ENCODE measurements at regions not wholly inside any gene's neighbourhood (a gene's known extent, or its start where the extent isn't known, plus 50 kb on each side); places are given as distances from the start of the nearest gene placed in this dataset.
A peak's percentile ranks its signal among the peaks of the same experiment; 100 is the strongest.

DNA sequence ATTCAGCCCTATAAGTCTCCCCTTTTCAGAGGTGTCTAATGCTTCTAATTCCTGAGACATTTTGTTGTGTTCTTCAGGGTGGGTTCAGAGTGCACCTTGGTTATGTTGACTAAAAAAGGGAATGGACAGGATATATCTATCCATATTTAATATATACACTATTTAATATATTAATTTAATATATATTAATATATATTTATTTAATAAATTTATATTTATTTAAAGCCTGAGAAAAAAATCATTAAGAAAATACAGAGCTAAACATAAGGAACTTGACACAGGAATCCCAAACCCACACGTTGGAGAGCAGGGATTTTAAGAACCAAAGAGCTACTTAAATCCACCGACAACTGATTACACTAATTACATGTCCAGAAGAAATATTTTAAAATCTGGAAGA is 674.2 kb upstream of the KIRREL3 start:
- DNase-seq: no peak

DNA sequence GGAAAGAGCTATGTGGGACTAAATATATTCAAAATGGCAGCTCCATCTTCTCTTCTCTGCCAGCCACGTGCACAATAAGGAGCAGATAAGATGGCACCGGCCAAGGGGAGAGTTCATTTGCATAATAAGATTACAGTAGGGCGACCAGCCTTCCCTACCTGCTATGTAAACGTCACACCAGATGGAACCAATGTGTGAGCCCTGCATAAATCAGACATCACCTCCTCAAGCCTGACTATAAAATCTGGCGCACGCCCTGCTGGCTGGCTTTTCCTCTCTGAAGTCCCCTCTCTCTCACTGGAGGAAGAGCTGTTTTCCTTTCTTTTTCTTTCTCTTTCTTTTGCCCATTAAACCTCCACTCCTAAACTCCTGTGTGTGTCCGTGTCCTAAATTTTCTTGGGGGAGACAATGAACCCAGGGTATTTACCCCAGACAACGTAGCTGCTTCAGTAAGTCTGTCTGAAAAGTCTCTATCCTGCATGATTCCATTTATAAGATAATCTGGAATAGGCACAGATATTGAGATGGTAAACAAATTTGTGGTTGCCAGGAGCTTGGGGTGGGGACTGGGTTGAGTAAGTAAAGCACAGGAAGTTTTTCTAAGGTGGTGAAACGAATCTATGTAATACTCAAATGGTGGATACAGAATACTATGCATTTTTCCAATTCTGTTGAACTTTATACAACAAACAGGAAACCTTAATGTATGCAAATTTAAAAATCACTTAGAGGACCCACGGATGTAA is 670.0 kb upstream of the KIRREL3 start:
- no peak for DNase-seq

DNA sequence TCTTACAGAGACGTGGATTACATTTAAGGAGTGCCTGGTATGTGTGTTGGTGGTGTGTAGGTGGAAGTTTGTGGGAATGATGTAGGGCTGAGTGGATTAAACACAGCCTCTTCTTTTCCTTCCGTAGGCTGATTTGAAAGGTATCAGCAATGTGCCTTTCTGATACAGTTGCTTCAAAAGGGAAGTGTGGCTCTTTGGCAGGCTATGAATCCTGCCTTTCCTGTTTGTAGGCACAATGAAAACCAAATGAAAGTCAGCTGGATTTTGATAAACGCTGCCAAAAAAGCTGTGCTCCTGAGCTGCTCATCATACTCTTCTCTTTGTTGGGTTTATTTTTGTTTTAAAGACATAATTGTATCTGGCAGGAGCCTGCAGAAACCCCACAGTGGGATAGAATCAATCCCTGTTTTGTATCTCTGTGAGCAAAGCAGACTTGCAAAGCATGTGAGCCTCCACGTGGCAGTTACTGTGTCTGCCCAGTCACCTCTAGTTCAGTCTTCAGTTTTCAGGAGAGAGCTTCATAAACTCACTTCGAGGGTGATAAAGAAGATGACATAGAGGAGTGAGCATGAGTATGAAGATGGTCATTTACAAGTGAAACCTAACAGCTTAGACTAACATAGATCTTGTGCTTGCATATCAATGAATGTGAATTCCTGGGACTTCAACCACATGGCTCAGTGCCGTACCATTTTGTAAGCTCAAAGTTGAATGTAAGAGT is 655.7 kb upstream of the KIRREL3 start:
- DNase-seq: no peak

DNA sequence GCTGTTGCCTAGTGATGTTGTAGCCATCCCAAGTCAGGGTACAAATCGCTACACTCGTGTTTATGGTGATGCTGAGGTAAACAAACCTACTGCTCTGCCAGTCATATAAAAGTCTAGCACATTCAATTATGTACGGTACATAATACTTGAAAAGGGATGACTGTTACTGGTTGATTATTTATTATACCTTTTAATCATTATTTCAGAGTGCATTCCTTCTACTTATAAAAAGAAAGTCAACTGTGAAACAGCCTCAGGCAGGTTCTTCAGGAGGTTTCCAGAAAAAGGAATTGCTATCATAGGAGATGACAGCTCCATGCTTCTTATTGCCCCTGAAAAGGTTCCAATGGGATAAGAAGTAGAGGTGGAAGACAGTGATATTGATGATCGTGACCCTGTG is 652.5 kb upstream of the KIRREL3 start:
- no peak for DNase-seq

DNA sequence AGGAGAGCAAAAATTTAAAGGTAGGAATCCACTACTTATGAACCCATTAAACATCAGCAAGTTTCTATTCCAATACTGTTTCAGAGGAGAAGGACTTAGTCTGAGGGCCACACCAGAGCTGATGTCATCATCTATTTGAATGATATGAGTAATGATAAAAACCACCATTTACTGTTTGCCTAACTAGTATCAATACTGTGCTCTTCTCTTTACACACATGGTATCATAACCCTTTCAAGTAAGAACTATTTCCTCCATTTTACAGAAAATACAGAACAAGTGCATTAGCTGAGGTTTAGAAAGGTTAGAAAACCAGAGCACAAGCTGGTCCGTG is 651.3 kb upstream of the KIRREL3 start:
- DNase-seq: no peak

DNA sequence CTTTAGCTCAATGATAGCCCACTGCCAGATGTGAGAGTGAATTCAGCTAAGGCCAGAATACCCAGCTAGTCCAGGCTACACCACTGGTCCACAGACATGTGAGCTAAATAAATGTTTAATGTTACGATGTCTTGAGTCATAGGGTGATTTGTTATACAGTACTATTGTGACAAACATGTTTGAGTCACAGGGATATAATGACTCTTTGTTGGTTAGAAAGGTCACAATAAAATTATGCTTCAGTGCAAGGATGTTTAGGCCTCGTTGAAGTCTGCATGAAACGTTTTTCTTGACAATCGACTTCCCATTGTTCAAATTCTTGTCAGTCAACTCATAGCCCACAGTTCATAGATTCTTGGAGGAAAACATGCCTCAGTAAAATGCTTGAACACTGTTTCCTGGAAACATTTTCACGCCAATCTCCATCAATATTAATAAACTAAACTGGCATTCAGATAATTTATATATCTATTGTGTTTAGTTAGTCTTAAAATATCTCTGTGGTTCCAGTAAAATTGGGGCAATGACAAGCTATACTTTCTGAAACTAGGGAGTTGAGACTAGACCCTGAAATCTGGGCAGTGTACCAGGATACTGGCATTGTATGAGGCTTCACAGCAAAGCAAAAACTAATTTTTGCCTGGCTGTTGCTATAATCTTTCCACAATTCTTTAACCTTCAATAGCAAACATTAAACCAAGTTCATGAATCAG is 650.8 kb upstream of the KIRREL3 start:
- no peak for DNase-seq

DNA sequence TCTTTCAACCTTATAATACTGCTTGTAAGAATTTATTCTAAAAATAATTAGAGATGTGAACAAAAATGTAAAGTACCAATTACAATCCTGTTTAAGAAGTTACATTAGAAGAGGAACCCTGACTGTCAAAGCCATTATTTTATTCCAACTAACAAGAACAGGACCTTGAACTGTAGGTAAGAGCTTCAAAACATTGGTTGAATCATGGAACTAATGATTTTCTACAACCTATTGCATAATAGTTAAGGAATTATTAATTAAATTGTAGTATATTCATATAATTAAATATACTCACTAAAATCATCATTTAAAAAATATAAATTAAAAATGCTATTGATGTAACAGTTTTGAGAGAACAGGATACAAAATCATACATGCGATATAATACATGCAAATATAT is 649.4 kb upstream of the KIRREL3 start:
- no peak for DNase-seq

DNA sequence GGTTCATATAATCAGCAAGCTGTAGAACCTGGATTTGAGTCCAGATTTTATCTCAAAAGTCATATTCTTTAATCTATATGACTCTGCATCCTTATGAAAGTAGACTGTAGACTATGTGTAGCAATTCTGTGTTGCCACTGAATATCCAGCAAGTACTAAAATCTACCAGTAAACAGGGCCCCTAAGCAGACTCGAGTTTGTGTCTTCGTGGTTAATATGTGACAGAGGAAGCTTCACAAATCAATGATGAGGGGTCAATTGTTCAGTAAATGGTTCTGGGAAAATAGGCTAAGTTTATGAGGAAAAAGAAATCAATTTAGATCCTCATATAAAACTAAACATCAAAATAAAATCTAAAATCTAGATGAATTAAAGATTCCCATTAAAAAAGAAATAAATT is 648.5 kb upstream of the KIRREL3 start:
- DNase-seq: no peak

DNA sequence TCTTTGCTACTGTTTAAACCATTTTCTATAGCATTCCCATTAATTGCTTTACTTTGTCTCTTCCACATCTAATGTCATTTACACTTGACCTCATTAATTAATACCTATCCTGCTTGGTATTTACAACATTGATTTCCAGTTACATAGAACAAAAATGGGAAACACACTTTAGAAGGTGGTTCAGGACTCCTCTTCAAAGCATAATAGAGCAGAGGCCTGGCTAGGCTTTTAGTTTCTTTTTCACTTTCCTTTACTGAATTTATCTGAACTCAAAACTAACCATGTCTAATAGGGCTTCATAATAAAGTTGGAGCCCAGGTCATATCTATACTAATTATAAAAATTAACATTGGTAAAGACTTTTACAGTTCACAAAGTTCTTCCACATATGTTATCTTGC is 648.0 kb upstream of the KIRREL3 start:
- no peak for DNase-seq

DNA sequence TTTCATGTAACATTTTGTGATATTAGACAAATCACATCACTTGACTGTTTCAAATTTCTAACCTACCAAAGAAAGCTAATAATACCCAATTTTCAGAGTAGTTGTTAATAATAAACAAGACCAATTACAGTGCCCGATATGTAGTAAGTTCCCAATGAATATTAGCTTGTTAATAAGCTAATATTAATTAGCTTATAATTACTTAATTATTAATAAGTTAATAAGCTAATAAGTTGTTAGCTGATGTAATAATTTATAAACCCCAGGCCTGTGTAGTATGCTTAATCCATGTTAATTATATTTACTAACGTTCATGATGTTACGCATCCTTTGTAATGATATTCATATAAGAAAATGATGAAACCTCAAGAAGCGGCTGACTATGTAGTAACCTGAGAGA is 643.8 kb upstream of the KIRREL3 start:
- DNase-seq: no peak

DNA sequence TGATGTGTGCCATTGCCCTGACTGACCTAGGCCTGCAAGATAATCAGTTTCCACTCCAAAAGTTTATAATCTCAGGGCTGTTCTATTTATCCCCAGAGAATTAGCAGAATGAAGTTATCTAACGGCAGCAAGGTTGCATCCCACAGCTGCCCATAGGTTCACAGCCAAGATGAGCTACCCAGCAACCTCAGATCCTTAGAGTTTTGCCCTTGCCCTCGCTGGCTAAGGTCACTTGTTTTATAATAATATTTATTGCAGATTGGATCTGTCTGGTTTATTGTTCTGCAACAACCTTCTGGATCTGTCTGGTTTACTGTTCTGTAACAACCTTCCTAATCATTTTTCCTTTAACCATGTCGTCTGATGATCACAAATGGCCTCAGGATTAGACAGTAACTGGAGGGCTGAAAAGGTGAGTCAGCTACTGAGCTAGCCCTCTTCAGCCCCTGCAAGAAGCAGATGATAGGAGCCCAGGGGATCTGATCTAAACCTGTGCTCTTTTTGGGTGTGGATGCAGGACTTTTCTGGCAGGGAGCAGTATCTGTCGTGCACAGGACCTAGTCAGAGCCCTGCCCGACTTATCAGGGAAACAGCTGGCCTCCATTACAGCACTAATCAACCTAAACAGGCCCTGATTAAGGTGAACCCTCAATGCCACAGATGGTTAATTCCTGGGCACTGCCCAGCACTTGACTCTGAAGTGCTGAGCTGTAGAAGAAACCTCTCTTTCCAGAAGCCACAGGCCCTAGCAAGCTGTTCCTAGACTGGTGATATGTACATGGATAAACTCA is 642.9 kb upstream of the KIRREL3 start:
- no peak for DNase-seq

DNA sequence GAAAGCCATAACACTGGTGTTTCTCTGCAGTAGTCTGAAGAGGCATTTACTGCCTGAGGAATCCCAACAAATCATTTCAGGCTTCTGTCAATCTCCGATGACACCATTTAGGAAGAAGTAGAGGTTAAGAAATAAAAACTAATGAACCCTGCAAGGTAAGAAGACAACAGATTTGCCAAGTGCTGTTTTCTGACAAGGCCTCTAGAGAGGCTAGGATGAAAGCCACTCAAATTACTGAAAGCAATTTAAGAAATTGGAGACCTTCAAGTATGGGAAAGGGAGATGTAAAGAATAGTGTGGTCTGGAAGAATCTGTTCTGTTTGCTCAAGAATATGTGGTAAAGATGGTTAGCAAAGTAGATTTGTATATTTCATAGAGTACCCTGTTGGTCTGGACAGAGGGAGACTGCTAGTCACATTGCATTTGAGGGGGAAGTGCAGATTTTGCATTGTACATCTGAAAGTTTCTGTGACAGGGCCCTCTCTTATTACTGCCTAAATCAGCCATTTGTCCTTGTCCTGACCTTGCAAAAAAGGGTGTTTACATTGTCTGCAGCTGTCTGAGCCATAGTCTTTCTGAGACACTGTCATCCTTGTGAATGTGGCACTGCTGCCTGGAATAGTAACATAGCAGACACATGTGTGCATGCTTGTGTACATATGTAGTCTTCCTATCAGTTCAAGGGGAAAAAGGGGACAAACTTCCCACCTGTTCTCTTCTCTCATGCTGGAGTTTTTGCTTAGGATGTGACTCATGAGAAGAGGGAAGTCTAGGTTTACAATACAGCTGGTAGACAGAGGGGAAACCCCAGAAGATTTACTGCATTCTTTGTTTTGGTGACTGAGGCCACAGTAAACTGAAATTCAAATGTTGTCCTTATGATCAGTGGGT is 640.2 kb upstream of the KIRREL3 start:
- no peak for DNase-seq

DNA sequence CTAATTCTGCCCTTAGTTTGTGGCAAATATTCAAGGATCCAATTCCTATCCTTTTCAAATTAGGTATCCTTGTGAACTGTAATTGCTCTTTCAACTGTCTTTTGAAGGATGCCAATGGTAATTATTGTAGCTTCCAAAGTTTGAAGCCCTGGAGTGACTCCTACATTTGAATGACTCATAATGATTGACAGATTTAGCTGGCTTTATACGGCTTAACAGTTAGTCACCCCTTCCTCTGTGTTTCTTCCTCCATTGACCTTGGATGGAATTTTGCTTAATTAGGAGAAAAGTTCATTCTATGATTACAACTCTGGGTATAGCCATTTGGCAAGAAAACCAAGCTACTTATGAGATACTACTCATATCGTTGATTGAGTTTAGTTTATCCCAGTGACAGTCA is 639.3 kb upstream of the KIRREL3 start:
- no peak for DNase-seq

DNA sequence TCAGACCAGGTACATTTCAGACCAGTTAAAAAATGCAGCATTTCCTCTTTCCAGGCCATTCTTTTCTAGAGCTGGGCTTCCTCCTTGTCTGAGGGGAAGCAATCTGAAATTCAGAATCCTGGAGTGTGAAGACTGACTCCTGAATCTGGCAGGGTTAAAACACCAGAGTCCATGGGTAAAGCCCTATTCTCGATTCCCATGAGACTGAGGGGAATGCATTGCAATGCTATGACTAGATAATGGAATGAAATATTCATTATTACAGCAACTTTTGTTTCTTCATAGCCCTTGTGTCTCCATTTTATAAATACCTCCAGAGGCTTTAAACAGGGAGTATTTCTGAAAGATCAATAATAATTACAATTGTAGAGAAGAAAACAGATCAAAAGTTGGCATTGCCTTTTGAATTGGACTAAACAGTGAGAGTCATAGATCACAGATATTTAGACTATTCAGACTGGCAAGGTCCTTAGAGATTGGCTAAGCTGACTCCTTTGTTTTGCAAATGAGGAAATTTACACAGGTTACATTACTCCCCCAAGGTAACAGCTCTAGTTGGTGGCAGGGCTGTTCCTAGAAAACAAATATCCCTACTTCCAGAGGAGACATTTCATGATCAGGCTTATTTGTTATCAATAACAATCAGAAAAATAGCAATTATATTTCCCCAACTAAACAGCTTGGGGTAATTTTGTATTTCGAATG is 632.6 kb upstream of the KIRREL3 start:
- DNase-seq: no peak

DNA sequence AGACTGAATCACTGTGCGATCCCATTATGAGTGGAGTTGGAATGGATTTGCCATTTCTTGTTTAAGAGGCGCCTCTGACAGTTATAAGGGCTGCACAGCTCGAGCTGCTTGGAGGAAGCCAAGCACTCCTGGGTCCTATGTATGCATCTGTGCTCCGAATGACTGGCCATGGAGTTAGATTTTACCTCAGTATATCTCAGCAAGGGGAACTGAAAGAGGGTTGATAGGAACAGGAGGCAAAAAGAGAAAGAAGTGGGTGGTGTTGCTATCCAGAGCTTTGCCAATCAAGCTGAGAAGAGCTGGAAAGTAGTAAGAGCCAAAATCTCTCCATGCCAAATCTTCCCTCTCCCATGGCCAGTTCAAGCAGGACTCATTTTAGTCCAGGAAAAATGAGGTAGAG is 632.0 kb upstream of the KIRREL3 start:
- DNase-seq: no peak

DNA sequence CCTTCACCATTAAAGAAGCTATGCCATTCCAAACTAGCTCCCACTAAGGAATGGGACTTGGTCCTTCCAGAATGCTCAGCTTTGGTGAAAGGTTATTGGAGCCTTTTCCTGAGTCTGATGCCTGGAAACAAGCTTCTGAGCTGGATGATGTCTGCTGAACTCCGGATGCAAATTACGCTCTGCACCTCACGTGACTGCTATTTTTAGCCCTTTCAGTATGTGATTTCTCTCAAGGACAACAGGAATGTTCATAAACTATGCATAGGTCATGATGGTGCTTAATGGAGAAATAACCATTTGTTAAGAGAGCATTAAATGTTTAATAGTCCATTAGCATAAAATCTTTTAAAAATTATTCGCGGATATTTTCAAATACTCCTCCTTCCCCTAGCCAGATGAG is 631.4 kb upstream of the KIRREL3 start:
- DNase-seq: peak; percentile 18

DNA sequence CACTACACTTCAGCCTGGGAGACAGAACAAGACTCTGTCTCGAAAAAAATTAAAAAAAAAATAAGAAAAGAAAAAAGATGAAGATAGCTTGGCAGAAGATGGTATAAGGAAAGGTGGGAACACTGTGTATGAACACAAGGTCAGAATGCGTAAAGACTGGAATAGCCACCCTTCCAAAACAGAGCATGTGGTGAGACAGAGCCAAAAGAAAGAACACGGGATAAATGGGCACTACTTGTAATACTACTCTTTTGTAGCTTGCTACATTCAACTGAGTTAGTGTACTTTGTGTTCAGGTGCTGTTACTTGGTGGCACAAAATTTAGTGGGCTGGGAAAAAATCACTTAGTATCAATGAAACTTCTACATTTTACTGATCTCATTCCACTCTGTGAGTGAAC is 628.6 kb upstream of the KIRREL3 start:
- DNase-seq: no peak

DNA sequence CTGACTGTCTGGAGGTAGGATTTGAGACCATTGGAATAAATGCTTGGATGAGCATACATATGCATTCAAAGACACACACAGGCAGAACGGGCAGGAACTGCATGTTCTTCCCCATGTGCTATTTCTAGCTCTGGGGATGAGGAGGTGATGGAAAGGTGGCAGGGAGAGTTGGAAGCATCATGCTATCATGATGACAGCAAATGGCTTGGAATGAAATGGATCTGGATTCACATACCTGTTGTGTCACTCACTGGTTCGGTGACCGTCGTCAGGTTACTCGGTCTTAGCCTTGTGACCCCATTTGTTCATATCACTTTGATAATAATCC is 627.9 kb upstream of the KIRREL3 start:
- no peak for DNase-seq

DNA sequence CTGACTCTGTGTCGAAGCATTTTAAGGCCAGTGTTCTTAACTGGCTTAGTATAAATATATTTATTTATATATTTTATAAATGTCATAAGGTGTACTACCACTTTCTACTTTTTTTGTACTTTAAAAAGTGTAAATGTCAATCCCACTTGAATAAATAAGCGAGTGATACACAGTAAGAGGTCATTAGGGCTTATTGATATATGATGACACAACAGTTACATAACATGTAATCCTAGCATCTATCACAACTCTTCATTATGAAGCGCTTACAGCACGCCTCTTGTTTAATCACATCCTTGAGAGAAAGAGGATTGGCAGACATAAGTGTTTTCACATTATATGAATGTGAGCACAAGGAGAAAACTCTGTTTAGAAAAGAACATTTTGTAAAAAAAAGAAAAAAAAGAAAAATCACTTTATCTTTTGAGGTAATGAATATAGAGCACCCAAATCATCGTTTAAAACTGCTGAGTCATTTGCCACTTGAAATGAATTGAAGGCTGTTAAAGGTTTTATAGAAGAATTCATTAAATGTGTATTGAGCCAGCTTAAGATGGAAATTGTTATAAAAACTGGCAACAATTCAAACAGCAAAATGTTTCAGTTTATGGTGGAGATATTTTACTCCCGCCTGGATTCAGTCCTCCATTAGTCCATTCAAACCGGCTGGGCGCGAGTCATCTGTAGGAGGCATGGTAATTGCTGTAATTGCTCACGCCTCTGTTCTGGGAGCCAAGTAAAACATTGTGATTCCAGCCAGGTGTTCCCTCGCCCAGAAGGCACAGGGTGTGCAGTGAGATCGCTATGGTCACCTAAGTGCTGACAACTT is 627.3 kb upstream of the KIRREL3 start:
- peak; percentile 89 for DNase-seq

DNA sequence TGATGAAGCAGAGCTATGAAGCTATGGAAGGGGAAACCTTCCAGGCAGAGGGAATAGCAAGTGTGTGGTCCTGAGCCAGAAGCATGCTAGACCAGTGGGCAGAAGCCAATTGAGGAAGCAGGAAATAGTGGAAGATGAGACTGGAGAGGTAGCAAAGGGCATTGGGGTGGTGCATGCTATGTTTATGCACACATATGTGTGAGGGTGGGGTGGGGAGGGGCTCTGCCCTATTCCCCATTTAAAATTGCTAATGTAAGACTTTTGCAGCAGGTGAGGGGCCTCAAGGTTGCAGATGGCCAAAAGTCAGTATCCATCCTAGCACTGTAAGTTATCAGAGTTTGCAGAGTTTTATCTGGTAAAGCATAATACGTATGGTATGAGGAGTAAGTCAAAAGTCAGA is 626.6 kb upstream of the KIRREL3 start:
- no peak for DNase-seq

DNA sequence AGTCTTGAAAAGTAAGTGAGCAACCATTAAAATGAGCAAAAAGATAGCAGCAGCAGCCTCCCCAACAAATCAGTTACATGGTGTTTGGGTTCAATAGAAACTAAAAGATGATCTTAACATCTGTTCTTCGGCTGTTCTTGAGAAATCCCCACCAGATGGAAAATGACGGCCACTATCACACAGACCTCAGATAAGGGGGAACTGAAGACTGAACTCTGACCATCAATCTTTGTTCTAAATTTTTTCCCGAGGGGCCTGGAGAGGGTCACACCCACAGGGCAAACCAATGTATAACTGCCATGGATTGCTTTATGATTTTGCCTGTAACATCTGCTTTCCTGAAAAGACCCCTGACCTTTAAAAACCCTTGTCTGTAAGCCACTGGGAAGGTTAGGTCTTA is 624.8 kb upstream of the KIRREL3 start:
- no peak for DNase-seq
